GM12878 (cell line): ENCODE measurements at regions not wholly inside any gene's neighbourhood (a gene's known extent, or its start where the extent isn't known, plus 50 kb on each side); places are given as distances from the start of the nearest gene placed in this dataset.

Experiments used
- ATAC-seq: fragments of 200-7000 bp; cut with Tn5 transposase; 3 replicates; pipeline ENCODE4 v1.9.1; 2020; ENCODE audit warnings: mild to moderate bottlenecking, moderate library complexity
- BruUV-seq: library from RNA; stranded (reverse); fragments of 400-500 nt; replicated peaks from 2 replicates; lab custom pipeline; 2021; lab: Mats Ljungman, UMichigan
- CTCF ChIA-PET: fragments of 300-600 bp; sonication (Branson Sonifier 250); formaldehyde crosslinking; extraction: SDS; loops from one replicate; lab custom pipeline; 2021; ENCODE audit warnings: inconsistent platforms; lab: Yijun Ruan, JAX
- POLR2A ChIA-PET: fragments of 350-600 bp; formaldehyde crosslinking; extraction: SDS; loops from one replicate; lab custom pipeline; 2021; ENCODE audit warnings: inconsistent platforms; lab: Charles Lee
- RAD21 ChIA-PET: fragments of 300-600 bp; sonication (Branson Sonifier 250); formaldehyde crosslinking; loops from one replicate; lab custom pipeline; 2023; ENCODE audit warnings: antibody characterized with exemption; ENCODE audit not compliant: unreplicated experiment; lab: Charles Lee
- SMC1A ChIA-PET: fragments of 300-600 bp; sonication (Branson Sonifier 250); formaldehyde crosslinking; loops from one replicate; lab custom pipeline; 2023; ENCODE audit not compliant: unreplicated experiment, uncharacterized antibody; lab: Charles Lee
- DNase-seq: peaks from one replicate; pipeline ENCODE4 v3.0.0-alpha.2; 2011; ENCODE audit warnings: low read depth, low spot score
- FAIRE-seq: peaks from 3 replicates; lab custom pipeline; 2011; peaks lifted over from hg19 to GRCh38; lab: Jason Lieb, UNC
- H2AFZ ChIP-seq: 2 replicates; pipeline ENCODE4 v1.6.0; 2011; ENCODE audit warnings: low read depth, low read length, control low read depth; ENCODE audit not compliant: control insufficient read depth
- H3K27ac ChIP-seq: 2 replicates; pipeline ENCODE4 v1.5.1; 2011; ENCODE audit warnings: control low read depth; ENCODE audit not compliant: control insufficient read depth, insufficient read depth
- H3K27me3 ChIP-seq, 2 experiments: replicated peaks in 1 of 2; 2 replicates each; pipeline versions ENCODE4 v1.6.0 to v1.6.1; 2011; ENCODE audit warnings: low read length in 1 of 2; ENCODE audit not compliant: control insufficient read depth in 2 of 2, insufficient read depth in 2 of 2
- H3K36me3 ChIP-seq, 2 experiments: 2 replicates each; pipeline ENCODE4 v1.5.1; 2011; ENCODE audit warnings: low read length in 1 of 2; ENCODE audit not compliant: control insufficient read depth in 2 of 2, insufficient read depth in 2 of 2
- H3K4me1 ChIP-seq: 2 replicates; pipeline ENCODE4 v1.6.1; 2011; ENCODE audit warnings: mild to moderate bottlenecking, low read length, moderate library complexity, mixed read lengths; ENCODE audit not compliant: control insufficient read depth, insufficient read depth
- H3K4me2 ChIP-seq: 2 replicates; pipeline ENCODE4 v1.6.0; 2011; ENCODE audit warnings: control low read depth; ENCODE audit not compliant: control insufficient read depth, insufficient read depth
- H3K4me3 ChIP-seq: fragments of 200-600 bp; sonication (generic); 2 replicates; pipeline ENCODE4 v1.5.1; 2016
- H3K79me2 ChIP-seq: 2 replicates; pipeline ENCODE4 v1.6.0; 2011; ENCODE audit warnings: low read length; ENCODE audit not compliant: control insufficient read depth, insufficient read depth
- H3K9ac ChIP-seq: 2 replicates; pipeline ENCODE4 v1.8.0; 2011; ENCODE audit warnings: low read length, control low read depth, mixed read lengths; ENCODE audit not compliant: control insufficient read depth, insufficient read depth
- H3K9me3 ChIP-seq: replicated peaks from 3 replicates; pipeline ENCODE4 v1.5.1; 2011; ENCODE audit warnings: mild to moderate bottlenecking, low read length; ENCODE audit not compliant: control insufficient read depth, insufficient read depth
- H4K20me1 ChIP-seq: 2 replicates; pipeline ENCODE4 v1.6.0; 2011; ENCODE audit not compliant: control insufficient read depth, insufficient read depth
- CBFB ChIP-seq: IDR thresholded peaks from 2 replicates; pipeline ENCODE4 v1.6.1; 2016; ENCODE audit warnings: antibody characterized with exemption, low read depth
- GABPA ChIP-seq: IDR thresholded peaks from 2 replicates; pipeline ENCODE4 v1.6.1; 2014; ENCODE audit warnings: antibody characterized with exemption, low read depth, mild to moderate bottlenecking, inconsistent platforms
- GATAD2B ChIP-seq: fragments of 450-650 bp; conservative IDR thresholded peaks from 2 replicates; pipeline ENCODE4 v1.6.1; 2017; ENCODE audit warnings: low read depth, mild to moderate bottlenecking, moderate library complexity
- KAT2A ChIP-seq: conservative IDR thresholded peaks from 2 replicates; pipeline ENCODE4 v1.6.1; 2011; ENCODE audit warnings: low read depth, low read length; ENCODE audit not compliant: control insufficient read depth
- NFXL1 ChIP-seq: fragments of 450-650 bp; IDR thresholded peaks from 2 replicates; pipeline ENCODE4 v1.6.1; 2017; ENCODE audit warnings: antibody characterized with exemption, mild to moderate bottlenecking, borderline replicate concordance
- NFYB ChIP-seq: IDR thresholded peaks from 2 replicates; pipeline ENCODE4 v1.6.1; 2011; ENCODE audit warnings: low read depth, mild to moderate bottlenecking, low read length, improper control_type of control experiment, moderate library complexity; ENCODE audit not compliant: insufficient read depth
- SMAD5 ChIP-seq: IDR thresholded peaks from 2 replicates; pipeline ENCODE4 v1.6.1; 2016; ENCODE audit warnings: antibody characterized with exemption, low read depth
- SREBF2 ChIP-seq: IDR thresholded peaks from 2 replicates; pipeline ENCODE4 v1.6.1; 2012; ENCODE audit warnings: mild to moderate bottlenecking, low read length
- USF1 ChIP-seq: IDR thresholded peaks from 2 replicates; pipeline ENCODE4 v1.6.1; 2011; ENCODE audit warnings: borderline replicate concordance, low read depth, mild to moderate bottlenecking, moderate library complexity, mixed read lengths, low read length; ENCODE audit not compliant: insufficient read depth; ENCODE audit errors: extremely low read length
- WGBS: methylation state at CpG from one replicate; pipeline ENCODE4 v1.1.6; 2016; ENCODE audit warnings: low lambda C conversion rate; ENCODE audit not compliant: insufficient replicate concordance, insufficient coverage; ENCODE audit errors: missing lambda C conversion rate; 5-methylcytosine and 5-hydroxymethylcytosine counted together
- in situ Hi-C: fragments of 300-500 bp; cut with MboI; formaldehyde crosslinking; loops from 9 replicates; pipeline ENCODE4 v1.14.3; 2018; ENCODE audit warnings: mixed read lengths
- intact Hi-C: fragments of 100-400 bp; cut with micrococcal nuclease; formaldehyde crosslinking; loops from one replicate; pipeline ENCODE4 v1.14.2; 2022; ENCODE audit not compliant: unreplicated experiment
- TF ChIP-seq, protein P1 (sequence below): IDR thresholded peaks from 2 replicates; pipeline ENCODE4 v1.6.1; 2011; ENCODE audit warnings: mild to moderate bottlenecking, low read depth, low read length, moderate library complexity; ENCODE audit not compliant: insufficient replicate concordance
- TF ChIP-seq, protein P2 (sequence below): fragments of 450-650 bp; IDR thresholded peaks from 2 replicates; pipeline ENCODE4 v1.6.1; 2017; ENCODE audit warnings: low read depth, mild to moderate bottlenecking, moderate library complexity
- TF ChIP-seq, protein P3 (sequence below): fragments of 150-350 bp; IDR thresholded peaks from 2 replicates; pipeline ENCODE4 v1.6.1; 2014; ENCODE audit warnings: mild to moderate bottlenecking, low read depth, low read length

DNA sequence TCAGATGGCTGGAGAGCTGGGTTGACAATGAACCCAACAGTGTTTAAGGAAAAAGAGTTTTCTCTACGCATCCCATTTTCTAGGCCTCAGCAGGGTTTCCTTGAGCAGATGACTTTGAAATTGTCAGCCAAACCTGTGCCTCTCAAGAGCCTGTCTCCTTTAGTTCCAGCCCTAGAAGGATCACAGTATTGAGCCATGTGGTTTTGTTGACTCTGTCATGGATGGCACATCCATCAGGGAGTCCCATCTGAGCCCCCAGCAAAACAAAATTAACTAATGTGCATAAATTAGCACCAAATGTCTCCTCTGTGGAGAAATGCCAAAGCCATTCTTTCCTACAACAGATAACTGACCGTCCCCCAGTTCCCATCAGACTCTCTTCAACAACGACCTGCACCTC lies 103.8 kb upstream of the BLID start:
- no peaks in the 10 kb centered on the region for H3K9me3 ChIP-seq
- H3K4me3 ChIP-seq: no peak overlapping the region
- no peaks in the 10 kb centered on the region for H3K27me3 ChIP-seq
- ATAC-seq (no peak), DNase-seq (no peak), FAIRE-seq (no peak)
- H3K9ac ChIP-seq: no peak overlapping the region
- BruUV-seq: no TSS peak
- H3K36me3 ChIP-seq: no peaks in the 10 kb centered on the region
- no peak overlapping the region for H2AFZ ChIP-seq
- ChIA-PET CTCF (interaction anchor here (5.2 kb wide), 1 partner anchor 285 kb away, joined by 33 read pairs; no protein-coding TSS in a partner anchor), RAD21 (no interaction called here), POLR2A (no interaction called here), SMC1A (no interaction called here)
- no peak overlapping the region for H3K4me2 ChIP-seq
- in situ Hi-C loops (loop anchor here (5.0 kb wide), 1 partner anchor 288 kb away; no protein-coding TSS in a partner anchor), intact Hi-C loops (no loop called here)
- no peaks in the 10 kb centered on the region for H3K79me2 ChIP-seq
- no peak overlapping the region for H3K27ac ChIP-seq
- no peak for TF ChIP-seq CBFB
- TF ChIP-seq GATAD2B: no peak
- no peak for TF ChIP-seq KAT2A
- TF ChIP-seq, protein P1, sequence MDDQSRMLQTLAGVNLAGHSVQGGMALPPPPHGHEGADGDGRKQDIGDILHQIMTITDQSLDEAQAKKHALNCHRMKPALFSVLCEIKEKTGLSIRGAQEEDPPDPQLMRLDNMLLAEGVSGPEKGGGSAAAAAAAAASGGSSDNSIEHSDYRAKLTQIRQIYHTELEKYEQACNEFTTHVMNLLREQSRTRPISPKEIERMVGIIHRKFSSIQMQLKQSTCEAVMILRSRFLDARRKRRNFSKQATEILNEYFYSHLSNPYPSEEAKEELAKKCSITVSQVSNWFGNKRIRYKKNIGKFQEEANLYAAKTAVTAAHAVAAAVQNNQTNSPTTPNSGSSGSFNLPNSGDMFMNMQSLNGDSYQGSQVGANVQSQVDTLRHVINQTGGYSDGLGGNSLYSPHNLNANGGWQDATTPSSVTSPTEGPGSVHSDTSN: no peak
- TF ChIP-seq, protein P2, sequence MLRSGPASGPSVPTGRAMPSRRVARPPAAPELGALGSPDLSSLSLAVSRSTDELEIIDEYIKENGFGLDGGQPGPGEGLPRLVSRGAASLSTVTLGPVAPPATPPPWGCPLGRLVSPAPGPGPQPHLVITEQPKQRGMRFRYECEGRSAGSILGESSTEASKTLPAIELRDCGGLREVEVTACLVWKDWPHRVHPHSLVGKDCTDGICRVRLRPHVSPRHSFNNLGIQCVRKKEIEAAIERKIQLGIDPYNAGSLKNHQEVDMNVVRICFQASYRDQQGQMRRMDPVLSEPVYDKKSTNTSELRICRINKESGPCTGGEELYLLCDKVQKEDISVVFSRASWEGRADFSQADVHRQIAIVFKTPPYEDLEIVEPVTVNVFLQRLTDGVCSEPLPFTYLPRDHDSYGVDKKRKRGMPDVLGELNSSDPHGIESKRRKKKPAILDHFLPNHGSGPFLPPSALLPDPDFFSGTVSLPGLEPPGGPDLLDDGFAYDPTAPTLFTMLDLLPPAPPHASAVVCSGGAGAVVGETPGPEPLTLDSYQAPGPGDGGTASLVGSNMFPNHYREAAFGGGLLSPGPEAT: no peak
- TF ChIP-seq NFXL1: no peak
- no peak for TF ChIP-seq SMAD5
- TF ChIP-seq NFYB: no peak
- TF ChIP-seq GABPA: no peak
- TF ChIP-seq, protein P3, sequence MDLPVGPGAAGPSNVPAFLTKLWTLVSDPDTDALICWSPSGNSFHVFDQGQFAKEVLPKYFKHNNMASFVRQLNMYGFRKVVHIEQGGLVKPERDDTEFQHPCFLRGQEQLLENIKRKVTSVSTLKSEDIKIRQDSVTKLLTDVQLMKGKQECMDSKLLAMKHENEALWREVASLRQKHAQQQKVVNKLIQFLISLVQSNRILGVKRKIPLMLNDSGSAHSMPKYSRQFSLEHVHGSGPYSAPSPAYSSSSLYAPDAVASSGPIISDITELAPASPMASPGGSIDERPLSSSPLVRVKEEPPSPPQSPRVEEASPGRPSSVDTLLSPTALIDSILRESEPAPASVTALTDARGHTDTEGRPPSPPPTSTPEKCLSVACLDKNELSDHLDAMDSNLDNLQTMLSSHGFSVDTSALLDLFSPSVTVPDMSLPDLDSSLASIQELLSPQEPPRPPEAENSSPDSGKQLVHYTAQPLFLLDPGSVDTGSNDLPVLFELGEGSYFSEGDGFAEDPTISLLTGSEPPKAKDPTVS: no peak
- TF ChIP-seq USF1: no peak
- TF ChIP-seq SREBF2: no peak
- no peaks in the 10 kb centered on the region for H3K4me1 ChIP-seq
- WGBS: 24% methylated on average over 3 of the region's 3 CpGs
- H4K20me1 ChIP-seq: no peaks in the 10 kb centered on the region
